ENCODE measurements at regions not wholly inside any gene's neighbourhood (a gene's known extent, or its start where the extent isn't known, plus 50 kb on each side); places are given as distances from the start of the nearest gene placed in this dataset.
"Not testable (repeated sequence)": the region's sequence is repeated elsewhere in the genome, so short reads cannot be mapped to it uniquely, and the experiment has no call there.

DNA sequence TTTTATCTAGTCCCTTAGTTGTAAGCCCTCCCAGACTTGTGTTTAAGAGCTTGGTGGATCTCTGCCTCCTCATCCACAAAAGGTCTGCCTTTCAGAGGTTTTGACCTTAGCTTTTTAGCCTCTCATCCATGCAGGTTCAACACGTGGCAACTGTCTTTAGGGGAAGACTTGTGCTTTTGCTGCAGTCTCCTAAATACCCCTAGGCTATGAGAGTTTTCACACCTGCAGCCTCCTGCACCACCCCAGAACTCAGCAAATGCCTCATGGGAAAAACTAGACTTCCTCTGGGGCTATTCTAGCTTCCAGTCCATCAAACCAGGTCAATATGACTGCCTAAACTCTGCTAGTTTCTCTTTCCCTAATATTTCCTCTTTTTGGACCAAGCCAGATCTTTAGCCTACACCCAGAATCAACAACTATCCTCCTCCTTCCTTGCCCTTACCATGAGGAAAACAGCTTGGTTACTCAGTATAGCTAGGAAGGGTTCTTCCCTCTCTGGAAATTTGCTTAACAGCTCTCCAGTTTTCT, 132.3 kb upstream of the RIOK3 start:
- H3K27ac ChIP-seq, result no peak overlapping the region
- TF ChIP-seq, protein P1, sequence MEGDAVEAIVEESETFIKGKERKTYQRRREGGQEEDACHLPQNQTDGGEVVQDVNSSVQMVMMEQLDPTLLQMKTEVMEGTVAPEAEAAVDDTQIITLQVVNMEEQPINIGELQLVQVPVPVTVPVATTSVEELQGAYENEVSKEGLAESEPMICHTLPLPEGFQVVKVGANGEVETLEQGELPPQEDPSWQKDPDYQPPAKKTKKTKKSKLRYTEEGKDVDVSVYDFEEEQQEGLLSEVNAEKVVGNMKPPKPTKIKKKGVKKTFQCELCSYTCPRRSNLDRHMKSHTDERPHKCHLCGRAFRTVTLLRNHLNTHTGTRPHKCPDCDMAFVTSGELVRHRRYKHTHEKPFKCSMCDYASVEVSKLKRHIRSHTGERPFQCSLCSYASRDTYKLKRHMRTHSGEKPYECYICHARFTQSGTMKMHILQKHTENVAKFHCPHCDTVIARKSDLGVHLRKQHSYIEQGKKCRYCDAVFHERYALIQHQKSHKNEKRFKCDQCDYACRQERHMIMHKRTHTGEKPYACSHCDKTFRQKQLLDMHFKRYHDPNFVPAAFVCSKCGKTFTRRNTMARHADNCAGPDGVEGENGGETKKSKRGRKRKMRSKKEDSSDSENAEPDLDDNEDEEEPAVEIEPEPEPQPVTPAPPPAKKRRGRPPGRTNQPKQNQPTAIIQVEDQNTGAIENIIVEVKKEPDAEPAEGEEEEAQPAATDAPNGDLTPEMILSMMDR (IDR thresholded peaks at IDR 0.05), result no peak
- no peak for DNase-seq (ENCODE audit: low spot score)
- no peak overlapping the region for H3K4me3 ChIP-seq

DNA sequence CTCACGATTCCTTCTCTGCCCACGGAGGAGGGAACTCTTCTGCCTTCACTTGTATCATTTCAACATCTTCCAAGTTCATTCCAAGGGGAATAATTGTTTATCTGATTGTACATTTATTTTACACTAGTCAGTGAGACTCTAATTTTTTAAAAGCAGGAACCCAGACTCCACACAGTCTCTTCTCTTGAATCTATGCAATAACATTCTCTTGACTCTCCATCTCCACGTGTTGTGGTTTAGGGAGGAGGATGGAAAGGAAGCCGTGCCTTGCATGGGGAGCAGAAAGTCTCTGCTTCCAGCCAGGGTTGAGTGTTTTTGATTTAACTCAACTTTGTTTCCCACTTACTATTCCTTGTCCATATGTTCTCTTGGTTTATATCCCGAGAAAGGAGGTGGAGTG, 131.1 kb upstream of the RIOK3 start:
- TF ChIP-seq, protein P1 (IDR thresholded peaks at IDR 0.05), result no peak
- no peak overlapping the region for H3K4me3 ChIP-seq
- H3K27ac ChIP-seq, result no peak overlapping the region
- no peak for DNase-seq (ENCODE audit: low spot score)

DNA sequence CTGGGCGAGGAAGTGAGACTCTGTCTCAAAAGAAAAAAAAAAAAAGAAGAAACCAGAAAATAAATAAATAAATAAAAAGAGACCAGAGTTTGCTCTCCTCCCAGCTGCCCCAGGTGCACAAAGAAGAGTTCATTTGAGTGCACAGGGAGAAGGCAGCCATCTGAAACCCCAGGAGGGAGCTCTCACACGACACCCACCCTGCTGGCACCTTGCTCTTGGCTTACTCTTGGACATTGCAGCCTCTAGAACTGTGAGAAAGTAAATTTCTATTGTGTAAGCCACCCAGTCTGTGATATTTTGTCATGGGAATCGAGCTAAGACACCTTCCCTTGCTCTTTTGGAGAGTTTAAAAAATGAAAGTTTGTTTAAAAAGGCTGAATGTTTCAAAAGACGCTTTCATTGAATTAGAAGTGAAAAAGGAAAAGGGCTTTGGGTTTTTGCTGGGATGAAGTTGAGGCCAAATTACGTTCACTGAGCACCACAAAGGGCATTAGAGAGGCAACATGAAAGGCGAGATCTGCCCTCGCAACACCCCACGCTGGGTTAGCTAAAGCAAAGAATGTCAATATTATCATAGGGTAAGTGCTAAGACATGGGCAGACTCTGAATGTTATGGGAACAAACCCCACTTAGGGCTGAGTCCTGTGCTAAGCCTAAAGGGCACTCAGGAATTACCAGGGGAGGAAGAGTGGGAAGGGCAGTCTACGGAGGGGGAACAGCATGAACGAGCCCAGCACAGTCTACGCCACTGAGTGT, 128.9 kb upstream of the RIOK3 start:
- DNase-seq (ENCODE audit: low spot score), result no peak
- no peak overlapping the region for H3K27ac ChIP-seq
- H3K4me3 ChIP-seq, result no peak overlapping the region
- TF ChIP-seq, protein P1 (IDR thresholded peaks at IDR 0.05), result no peak

DNA sequence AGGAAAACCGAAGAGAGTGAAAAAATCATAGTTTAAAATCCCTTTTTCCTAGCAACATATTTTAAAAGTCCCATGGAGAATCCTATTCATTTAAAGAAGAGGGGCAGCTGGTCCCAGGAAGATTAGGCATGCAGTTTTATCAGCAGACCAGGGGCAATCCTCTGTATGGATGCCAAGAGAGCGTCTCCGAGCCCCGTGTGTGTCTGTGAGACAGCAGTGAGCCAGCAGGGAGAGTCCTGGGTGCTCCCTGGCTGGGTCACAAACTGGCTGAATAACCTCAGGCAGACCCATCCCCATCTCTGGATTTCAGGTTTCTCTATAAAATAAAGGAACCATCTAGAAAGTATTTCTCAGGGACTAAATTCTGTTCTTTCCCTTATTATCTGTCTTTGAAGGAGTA, 128.2 kb upstream of the RIOK3 start:
- no peak overlapping the region for H3K4me3 ChIP-seq
- no peak overlapping the region for H3K27ac ChIP-seq
- TF ChIP-seq, protein P1 (IDR thresholded peaks at IDR 0.05), result no peak
- DNase-seq (ENCODE audit: low spot score), result no peak

DNA sequence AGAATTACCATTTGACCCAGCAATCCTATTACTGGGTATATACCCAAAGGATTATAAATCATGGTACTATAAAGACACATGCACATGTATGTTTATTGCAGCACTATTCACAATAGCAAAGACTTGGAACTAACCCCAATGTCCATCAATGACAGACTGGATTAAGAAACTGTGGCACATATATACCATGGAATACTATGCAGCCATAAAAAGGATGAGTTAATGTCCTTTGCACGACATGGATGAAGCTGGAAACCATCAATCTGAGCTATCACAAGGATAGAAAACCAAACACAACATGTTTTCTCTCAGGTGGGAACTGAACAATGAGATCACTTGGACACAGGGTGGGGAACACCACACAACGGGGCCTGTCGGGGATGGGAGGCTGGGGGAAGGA, 123.4 kb upstream of the RIOK3 start:
- DNase-seq (ENCODE audit: low spot score); H3K27ac ChIP-seq; H3K4me3 ChIP-seq: not testable (repeated sequence)

DNA sequence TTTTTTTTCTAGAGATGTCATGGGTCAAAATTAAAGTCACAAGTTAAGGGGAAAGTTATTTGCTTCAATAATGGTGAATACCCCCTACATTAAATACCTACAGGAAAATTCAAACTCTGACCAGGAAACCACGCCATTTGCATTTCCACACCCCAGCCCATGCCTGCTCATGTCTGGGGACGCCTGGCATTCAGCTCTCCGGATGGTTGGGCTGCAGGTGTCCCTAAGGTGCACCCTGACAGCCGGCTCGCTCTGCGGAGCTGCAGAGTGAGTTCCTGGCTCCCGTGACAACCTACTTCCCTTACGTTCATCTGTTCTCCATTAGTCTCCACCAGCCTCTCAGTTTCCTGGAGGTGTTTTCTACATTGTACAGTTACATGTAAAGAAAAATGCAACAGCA, 122.7 kb upstream of the RIOK3 start:
- Histone ChIP-seq H3K4me3 (no peak overlapping the region), H3K27ac (no peak overlapping the region)
- TF ChIP-seq, protein P1 (IDR thresholded peaks at IDR 0.05), result no peak
- DNase-seq (ENCODE audit: low spot score), result no peak

DNA sequence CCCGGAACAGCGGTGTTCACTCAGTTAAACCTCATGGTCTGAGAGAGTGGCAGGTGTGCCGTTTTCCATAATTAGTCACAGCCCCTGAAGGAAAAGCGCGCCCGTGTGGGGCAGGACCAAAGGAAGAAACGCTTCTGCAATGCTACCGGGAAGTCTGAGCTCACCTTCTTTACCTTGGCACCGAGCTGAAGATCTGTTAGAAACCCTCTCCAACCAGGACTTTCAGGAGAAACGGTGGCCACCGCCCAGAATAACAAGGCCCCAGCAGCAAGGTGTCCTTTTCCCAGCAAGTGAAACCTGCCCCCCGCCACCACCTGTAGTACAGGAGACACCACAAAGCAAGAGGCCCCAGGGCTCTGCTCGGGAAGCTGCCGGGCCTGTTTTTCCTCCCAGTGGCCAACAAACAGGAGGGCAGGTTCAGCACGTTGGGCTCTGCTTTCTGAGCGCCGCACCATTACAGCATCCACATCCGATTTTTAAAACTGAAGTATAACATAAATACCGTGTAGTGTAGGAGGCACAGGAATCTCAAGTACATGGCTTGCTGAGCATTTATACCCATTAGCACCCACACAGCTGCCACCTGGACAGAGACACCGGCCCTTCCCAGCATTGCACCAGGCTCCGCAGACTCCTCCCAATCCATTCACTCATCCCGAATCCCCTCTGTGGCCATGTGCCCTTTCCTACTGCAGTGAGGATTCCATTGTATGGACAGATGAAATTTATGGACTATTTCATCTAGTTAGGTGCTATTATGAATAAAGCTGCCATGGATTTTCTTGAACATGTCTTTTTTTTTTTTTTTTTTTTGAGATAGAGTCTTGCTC, 121.8 kb upstream of the RIOK3 start:
- TF ChIP-seq, protein P1 (IDR thresholded peaks at IDR 0.05), result no peak
- H3K27ac ChIP-seq, result no peak overlapping the region
- no peak overlapping the region for H3K4me3 ChIP-seq
- no peak for DNase-seq (ENCODE audit: low spot score)
